ENCODE measurements at regions not wholly inside any gene's neighbourhood (a gene's known extent, or its start where the extent isn't known, plus 50 kb on each side); places are given as distances from the start of the nearest gene placed in this dataset.
"Not testable (repeated sequence)": the region's sequence is repeated elsewhere in the genome, so short reads cannot be mapped to it uniquely, and the experiment has no call there.

GRCh38 chr3:30521156-30521715 is 85.2 kb upstream of the TGFBR2 start:
- DNase-seq (ENCODE audit: low read depth), result no peak

DNA sequence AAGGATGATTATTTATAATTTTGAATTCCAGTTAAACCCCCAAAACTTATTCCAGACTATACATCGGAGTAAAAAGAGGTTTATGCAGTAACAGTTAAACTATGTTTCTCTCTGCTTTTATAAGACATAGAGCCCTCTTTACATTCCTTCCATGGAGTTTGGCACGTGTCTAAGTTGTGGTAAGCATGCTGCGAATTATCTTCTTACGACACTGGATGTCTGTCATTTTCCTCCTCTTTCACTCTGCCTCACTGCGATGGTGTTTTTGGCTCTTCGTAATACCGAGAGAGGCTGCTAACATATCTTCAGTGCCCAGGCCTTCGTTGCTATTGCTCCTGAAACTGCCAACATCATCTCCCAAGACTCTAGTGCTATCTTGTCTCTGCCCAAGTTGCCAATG is 83.9 kb upstream of the TGFBR2 start:
- no peak for DNase-seq (ENCODE audit: low read depth)

DNA sequence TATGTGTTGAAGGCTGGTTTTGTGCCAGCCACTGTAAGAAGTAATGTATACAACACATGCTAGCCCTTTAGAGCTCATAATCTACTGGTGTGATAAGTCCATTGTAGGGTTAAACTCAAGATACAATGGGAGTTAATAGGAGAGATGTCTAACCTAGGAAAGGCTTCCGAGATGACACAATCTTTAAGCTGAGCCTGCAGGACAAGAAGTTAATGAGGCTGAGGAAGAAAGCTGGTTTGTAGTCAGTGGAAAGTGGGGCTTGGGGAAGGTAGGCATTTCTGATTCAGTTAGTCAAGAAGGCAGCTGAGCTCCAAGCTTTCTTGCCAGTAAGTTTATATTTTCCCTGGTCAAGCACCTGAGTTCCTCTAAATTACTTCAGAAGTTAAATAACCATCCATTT is 83.0 kb upstream of the TGFBR2 start:
- no peak for DNase-seq (ENCODE audit: low read depth)

DNA sequence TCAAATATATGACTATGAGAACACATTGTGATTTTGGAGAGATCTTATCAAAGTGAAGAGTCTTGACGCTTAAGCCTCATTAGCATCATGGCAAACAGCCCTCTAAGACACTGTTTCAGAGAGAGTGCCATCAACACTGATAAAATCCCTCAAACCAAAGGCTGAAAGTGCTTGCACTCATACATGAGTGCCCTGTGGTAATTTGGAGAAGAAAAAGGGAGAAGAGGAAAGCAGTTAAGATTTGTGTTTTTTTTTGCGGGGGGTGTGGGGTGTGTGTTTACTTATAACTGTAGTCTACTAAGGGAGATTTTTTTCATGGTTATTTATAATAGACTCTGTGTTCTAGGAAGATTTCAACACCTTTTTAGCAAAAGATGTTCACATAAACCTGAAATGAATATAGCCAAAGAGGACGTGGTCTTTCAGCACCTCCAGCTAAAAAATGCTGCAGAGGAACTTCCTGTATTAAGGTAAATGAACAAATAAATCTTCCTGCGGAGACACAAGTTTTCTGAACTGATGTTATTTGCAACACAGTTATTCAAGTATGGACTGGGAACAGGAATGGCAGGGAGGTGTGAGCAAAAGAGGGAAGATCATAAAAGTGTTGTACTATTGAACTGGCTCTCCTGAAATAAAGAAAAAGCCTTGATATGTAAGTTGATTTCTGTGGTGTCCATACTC is 81.9 kb upstream of the TGFBR2 start:
- no peak for DNase-seq (ENCODE audit: low read depth)

GRCh38 chr3:30526031-30526430 is 80.4 kb upstream of the TGFBR2 start:
- DNase-seq (ENCODE audit: low read depth), result no peak

DNA sequence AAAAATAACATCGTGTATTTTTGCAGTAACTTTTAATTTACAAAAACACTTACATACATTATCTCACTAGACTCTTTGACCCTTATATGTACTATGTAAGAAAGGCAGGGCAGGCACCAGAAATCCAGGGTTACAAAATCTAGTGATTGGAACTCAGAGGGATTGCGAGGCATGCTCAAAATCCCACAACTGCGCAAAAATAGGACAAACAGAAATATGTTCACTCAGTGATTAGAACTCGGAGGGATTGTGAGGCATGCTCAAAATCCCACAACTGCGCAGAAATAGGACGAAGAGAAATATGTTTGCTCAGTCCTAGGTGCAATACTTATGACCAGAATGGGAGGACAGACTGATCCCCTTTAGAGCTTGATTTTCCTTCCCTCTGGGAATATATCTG is 79.2 kb upstream of the TGFBR2 start:
- no peak for DNase-seq (ENCODE audit: low read depth)

- no peak for DNase-seq (ENCODE audit: low read depth)
Measured at GRCh38 chr3:30527720-30528119, 78.7 kb upstream of the TGFBR2 start.

DNA sequence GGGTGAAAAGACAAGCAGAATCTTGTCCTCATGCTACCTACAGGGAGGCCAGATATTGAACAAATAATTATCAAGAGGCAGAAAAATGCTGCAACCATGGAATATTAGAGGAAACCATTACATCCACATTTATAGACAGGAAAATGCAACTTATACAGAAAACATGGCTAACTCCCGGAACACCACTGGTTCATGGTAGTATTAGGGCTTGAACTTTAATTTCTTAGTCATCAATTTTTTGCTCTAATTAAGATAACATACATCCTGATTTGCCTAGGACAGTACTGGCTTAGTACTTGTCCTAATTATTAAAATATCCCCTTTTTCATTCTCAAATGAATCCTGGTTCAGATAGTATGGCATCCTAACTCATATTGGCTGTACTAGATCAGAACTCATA is 76.3 kb upstream of the TGFBR2 start:
- no peak for DNase-seq (ENCODE audit: low read depth)

- no peak for DNase-seq (ENCODE audit: low read depth)
Measured at GRCh38 chr3:30531017-30531570, 75.3 kb upstream of the TGFBR2 start.

DNA sequence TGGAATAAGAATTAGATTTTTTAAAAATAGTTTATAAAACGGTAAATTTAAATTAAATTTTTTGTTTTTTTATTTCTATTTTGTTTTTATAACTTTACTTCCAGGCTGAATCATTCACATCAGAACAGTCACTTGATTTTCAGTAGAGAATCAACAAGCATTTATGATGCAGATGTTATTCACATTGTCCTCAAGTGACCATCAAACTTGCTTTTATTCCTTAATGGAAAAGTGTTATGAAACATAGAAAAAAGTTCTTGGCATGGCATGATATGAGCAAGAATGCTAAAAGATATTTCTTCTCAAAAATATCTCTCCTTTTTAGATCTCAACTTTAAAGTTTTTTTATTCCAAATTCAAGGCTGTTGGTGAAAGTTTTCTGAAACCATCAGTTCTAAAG is 70.9 kb upstream of the TGFBR2 start:
- peak; percentile 86 for DNase-seq (ENCODE audit: low read depth)

DNA sequence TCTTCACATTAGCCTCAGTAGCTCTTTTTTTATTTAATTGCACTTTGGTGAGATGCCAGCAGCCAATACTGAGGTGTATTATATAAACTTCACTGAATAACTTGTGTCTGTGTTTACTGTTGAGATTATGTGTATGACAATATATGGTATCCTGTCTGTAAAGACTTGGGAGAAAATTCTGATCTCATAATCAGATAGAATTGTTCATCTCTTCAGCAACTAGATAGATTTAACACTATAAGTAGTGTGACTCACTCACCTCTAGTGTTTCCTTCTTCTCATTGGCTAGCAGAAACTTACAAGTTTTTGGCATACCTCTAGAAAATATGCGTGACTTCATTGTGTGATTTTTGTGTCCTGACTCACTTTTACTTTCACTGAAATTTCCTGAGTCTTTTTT is 67.6 kb upstream of the TGFBR2 start:
- peak; percentile 69 for DNase-seq (ENCODE audit: low read depth)

DNA sequence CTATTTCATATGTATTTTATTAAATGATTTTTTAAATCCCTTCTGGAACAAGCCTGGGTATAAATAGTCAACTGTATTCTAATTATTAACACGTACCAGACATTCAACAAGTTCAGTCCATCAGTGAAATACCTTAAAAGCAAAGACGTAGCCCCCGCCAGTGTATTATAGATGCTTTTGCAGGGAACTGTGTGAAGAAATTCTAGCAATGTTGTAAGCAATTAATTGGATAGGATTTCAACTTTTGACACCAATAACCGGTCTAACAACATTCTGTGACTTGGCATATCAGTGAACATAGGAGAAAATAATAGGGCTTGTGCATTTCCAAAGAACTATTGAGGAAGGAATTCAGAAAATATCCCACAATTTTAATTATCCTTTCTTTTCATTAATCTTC is 67.2 kb upstream of the TGFBR2 start:
- DNase-seq (ENCODE audit: low read depth), result no peak

DNA sequence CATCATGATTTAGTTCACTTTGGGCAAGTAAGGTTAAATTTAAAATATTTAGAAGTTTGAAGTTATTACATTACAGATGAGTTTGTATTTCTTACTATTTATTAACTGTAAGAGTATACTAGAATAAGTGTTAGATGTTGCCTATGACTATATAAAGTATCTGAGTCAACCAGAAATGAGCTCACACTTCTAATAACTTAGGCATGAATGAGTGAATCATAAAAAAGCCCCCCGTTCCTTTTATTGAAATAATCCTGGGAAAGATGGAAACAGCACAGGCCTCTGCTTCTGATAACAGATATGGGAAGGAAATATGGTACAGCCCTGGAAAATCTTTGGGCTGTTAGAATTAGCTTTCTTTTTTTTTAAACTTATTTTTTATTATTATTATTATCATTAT is 66.6 kb upstream of the TGFBR2 start:
- DNase-seq (ENCODE audit: low read depth), result no peak

GRCh38 chr3:30541156-30541555 is 65.2 kb upstream of the TGFBR2 start:
- DNase-seq (ENCODE audit: low read depth), result not testable (repeated sequence)

- no peak for DNase-seq (ENCODE audit: low read depth)
Measured at GRCh38 chr3:30542897-30543296, 63.5 kb upstream of the TGFBR2 start.

- peak; percentile 90 for DNase-seq (ENCODE audit: low read depth)
Measured at GRCh38 chr3:30544812-30545211, 61.6 kb upstream of the TGFBR2 start.

DNA sequence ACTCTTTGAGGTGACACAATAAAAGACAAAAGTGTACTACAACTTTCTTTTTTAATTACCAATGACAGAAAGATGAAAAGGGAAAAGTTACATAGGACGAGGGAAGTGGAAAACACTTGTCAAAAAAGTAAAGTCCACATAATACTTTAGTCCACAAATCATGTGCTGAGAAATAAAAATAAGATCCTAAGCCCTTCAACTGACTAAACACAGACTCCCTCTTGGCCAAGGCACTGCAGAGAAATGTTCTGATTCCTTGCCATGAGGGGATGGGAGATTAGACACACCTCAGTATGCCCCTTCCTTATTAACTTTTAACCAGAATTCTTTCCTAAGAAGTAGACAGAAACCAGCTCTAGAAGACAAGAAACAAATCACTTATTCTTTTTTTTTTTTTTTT is 59.5 kb upstream of the TGFBR2 start:
- DNase-seq (ENCODE audit: low read depth), result no peak

GRCh38 chr3:30547716-30548115 is 58.7 kb upstream of the TGFBR2 start:
- no peak for DNase-seq (ENCODE audit: low read depth)

- DNase-seq (ENCODE audit: low read depth), result no peak
Measured at GRCh38 chr3:30548600-30548999, 57.8 kb upstream of the TGFBR2 start.

DNA sequence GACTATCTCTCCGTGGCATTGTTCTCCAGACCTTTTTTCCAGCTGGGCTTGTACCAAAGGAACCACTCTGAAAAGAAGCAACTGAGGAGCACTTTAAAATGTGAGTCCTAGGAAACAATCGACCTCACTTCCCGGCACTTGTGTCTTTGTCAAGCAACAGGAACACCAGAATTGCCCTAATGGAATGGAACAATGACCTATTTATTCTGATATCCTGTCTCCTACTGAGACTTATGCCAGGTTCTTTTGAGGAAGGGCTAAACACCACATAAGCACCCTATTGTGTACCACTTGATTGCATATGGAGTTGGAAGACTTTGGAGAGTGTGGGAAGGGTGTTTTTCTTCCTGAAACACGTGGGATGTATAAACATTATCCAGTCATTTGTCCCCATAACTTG is 56.8 kb upstream of the TGFBR2 start:
- no peak for DNase-seq (ENCODE audit: low read depth)

- DNase-seq (ENCODE audit: low read depth), result no peak
Measured at GRCh38 chr3:30550246-30550645, 56.2 kb upstream of the TGFBR2 start.

DNA sequence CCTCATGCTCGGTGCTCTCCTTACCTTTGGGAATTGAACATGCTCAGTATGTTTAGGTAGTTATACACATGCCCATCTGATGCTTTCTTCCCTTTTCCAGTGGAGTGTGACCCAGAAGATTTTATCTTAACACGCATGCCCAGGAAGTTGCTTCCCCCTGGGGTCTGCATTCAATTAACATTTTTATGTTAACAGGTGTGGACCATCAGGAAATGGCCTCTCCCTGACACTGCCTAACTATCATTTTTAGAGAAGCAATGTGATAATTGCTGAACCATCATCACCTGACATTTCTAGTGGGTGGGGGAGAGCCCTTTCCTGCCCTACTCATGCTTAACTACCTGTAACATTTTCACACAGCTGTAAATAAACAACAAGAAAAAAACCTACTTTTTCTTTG is 55.1 kb upstream of the TGFBR2 start:
- DNase-seq (ENCODE audit: low read depth), result no peak

- DNase-seq (ENCODE audit: low read depth), result no peak
Measured at GRCh38 chr3:30551927-30552326, 54.5 kb upstream of the TGFBR2 start.

Data from stromal cell of bone marrow (primary cell).